ENCODE measurements at regions not wholly inside any gene's neighbourhood (a gene's known extent, or its start where the extent isn't known, plus 50 kb on each side); places are given as distances from the start of the nearest gene placed in this dataset.

DNA sequence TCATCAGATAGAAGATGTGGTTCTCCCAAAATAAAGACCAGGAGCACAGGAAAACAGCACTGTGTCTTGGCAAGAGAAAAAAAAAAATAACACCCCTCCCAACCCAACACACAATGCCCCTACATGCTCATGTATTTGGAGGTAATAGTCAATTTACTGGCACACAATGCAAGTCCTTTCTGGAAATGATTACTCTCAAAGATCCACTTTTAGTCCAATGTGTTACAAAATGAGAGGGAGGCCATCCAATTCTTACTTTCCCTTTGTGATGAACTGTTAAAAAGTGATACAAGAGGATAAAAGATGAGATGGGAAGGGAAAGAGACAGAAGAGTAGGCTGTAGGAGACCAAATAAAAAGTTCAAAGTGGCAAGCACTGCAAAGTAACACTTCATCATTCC lies 180.3 kb upstream of the DKK2 start:
- TF ChIP-seq POLR2A (IDR thresholded peaks at IDR 0.05) (no peak), POLR2AphosphoS5 (IDR thresholded peaks at IDR 0.05) (no peak)
- TF ChIP-seq, protein P1, sequence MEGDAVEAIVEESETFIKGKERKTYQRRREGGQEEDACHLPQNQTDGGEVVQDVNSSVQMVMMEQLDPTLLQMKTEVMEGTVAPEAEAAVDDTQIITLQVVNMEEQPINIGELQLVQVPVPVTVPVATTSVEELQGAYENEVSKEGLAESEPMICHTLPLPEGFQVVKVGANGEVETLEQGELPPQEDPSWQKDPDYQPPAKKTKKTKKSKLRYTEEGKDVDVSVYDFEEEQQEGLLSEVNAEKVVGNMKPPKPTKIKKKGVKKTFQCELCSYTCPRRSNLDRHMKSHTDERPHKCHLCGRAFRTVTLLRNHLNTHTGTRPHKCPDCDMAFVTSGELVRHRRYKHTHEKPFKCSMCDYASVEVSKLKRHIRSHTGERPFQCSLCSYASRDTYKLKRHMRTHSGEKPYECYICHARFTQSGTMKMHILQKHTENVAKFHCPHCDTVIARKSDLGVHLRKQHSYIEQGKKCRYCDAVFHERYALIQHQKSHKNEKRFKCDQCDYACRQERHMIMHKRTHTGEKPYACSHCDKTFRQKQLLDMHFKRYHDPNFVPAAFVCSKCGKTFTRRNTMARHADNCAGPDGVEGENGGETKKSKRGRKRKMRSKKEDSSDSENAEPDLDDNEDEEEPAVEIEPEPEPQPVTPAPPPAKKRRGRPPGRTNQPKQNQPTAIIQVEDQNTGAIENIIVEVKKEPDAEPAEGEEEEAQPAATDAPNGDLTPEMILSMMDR (IDR thresholded peaks at IDR 0.05) = no peak

Measured in prostate gland (tissue), 2 donors.